NCI-H2171 (cell line): ENCODE measurements at regions not wholly inside any gene's neighbourhood (a gene's known extent, or its start where the extent isn't known, plus 50 kb on each side); places are given as distances from the start of the nearest gene placed in this dataset.

Experiments
- DNase-seq: peaks from one replicate; lab custom pipeline; 2025; lab: John Stamatoyannopoulos, UW

- no peak for DNase-seq
Measured at GRCh38 chr14:51546603-51547258, 105.0 kb upstream of the FRMD6 start.

GRCh38 chr14:51547260-51547659 is 104.5 kb upstream of the FRMD6 start:
- no peak for DNase-seq

DNA sequence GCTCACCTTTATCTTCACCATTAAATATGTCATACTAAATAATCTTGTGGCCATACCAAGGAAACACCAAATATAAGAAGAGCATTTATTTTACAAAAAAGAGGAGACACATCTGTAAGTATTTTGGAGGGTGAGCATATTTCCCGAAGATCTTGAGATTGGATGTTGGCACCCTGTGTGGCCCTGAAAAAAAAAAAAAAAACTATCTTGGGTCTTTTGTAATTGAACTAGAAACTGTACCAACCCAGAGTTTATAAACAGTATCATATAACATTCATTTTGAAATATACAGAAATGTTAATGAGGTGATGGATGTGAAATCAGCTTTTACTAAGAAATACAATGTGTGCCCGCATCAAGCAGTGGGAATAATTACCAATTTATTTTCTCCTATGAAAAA is 104.0 kb upstream of the FRMD6 start:
- DNase-seq, result no peak

GRCh38 chr14:51548187-51548586 is 103.5 kb upstream of the FRMD6 start:
- DNase-seq, result no peak

- DNase-seq, result no peak
Measured at GRCh38 chr14:51550636-51551035, 101.1 kb upstream of the FRMD6 start.

- DNase-seq, result no peak
Measured at GRCh38 chr14:51552275-51552674, 99.4 kb upstream of the FRMD6 start.

GRCh38 chr14:51552768-51553404 is 98.8 kb upstream of the FRMD6 start:
- peak; percentile 67 for DNase-seq

GRCh38 chr14:51554339-51554920 is 97.3 kb upstream of the FRMD6 start:
- DNase-seq, result no peak

DNA sequence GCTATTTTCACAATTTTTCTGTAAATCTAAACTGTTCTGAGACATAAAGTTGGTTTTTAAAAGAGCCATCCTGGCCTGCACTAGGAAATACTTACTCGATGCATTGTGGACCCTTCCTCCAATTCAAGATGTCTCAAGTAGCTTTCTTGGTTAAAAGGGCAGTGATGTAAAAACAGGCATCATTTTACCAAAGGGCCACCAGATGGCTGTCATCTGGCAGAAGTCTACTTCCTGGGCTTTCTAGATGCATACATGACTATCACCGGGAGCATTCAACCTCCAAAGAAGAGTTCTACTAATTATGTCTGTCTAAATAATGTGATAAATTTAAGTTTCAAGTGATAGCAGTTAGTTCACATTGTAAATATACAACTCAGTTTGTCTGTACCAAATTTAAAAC is 96.8 kb upstream of the FRMD6 start:
- DNase-seq, result peak; percentile 25

- DNase-seq, result no peak
Measured at GRCh38 chr14:51561141-51561540, 90.6 kb upstream of the FRMD6 start.

DNA sequence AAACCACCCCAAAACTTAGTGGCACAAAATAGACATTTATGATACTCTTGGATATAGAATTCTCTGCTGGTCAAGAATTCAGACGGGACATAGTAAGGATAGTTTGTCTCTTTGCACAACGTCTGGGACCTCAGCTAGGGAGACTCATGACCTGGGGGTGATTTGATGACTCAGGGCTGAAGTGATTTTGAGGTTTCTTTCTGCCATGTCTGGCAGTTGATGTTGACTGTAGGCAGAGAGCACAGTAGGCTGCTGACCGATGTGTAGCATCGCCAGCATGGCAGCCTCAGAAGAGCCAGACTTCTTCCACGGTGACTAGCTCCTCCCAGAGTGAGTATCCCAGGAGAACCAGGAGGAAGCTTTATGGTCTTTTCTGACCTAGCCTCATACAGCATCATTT is 88.9 kb upstream of the FRMD6 start:
- no peak for DNase-seq

DNA sequence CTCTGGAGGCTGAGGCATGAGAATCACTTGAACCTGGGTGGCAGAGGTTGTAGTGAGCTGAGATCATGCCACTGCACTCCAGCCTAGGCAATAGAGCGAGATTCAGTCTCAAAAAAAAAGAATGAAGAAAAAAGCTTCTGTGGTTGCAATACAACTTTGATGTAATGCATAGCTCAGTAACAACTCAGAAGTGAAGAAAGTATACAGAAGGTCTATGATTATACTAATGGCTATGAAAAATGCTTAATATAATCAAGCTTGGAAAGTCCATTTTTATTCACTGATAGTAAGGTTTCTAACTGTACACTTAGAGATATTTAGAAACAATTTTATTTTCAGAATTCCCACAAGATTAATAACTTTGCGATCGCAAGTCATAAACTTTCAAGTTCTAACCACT is 88.2 kb upstream of the FRMD6 start:
- no peak for DNase-seq

GRCh38 chr14:51564460-51564859 is 87.2 kb upstream of the FRMD6 start:
- no peak for DNase-seq

GRCh38 chr14:51564986-51565604 is 86.6 kb upstream of the FRMD6 start:
- DNase-seq, result no peak

- DNase-seq, result no peak
Measured at GRCh38 chr14:51566831-51567582, 84.7 kb upstream of the FRMD6 start.

- DNase-seq, result no peak
Measured at GRCh38 chr14:51568366-51568765, 83.3 kb upstream of the FRMD6 start.

GRCh38 chr14:51573607-51574006 is 78.1 kb upstream of the FRMD6 start:
- DNase-seq, result no peak

DNA sequence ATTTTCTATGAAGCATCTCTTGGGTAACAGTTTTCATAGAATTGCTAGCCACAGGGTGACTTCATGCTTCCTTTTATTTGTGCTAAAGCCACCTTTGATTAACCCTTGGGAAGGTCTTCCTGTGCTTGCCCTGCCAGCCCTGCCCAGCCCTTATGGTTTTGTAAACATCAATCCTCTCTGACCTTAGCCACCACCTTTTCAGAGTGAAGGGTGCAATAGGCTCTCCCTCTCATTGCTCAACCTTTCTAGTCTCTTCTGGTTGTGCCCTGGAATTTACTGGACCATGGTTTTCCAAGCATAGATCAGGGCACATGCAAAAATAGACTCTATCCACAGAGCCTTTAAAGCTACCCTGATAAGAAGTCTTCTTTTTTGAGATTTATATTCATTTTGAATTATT is 77.7 kb upstream of the FRMD6 start:
- DNase-seq, result no peak

DNA sequence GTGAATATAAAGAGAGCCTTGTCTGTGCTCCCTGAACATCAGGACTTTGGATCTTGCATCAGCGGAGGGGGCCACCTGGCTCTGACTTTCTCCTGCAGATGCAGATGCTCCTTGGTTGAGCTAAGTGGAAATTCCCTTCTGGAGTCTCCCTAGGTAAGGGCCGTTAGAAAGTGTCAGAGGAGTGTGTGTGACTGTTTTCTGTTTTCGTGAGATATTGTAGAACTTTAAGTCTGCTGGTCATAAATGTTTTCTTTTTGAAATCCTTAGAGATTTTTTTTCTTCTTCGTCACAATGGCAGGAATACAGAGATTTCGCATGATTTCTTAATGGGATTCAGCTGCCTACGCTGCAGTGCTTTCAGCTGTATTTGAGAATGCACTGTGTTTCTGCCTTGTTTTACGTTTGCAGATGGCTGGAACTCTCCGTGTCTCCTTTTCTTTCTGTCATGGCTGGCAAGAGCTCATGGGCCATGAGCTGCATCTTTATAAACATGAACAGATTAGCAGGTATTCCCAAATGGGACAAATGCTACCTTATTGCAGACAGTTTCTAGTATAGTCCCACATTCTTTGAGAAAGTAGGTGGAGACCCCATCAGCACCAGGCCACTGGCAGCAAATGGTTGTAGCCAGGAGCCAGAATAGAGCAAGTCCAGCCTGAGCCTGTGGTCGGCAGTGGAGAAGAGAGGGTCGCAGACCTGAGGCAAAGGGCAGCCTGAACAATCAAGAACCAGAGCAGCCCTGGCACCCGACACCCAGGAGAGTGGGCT is 76.2 kb upstream of the FRMD6 start:
- no peak for DNase-seq

DNA sequence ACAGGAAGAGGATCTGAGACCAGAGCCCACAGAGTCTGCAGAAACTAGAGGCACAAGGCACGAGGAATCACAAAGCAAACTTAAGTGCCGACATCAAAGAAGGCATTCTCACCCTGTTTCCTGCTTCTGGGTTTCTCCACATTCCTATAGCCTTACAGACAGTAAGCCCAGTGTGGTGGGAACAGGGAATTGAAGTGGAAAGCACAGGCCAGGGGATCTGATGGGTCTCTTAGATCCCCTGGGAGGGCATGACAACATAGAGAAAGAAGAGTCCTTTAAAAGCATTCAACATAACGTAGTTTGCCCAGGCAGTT is 75.6 kb upstream of the FRMD6 start:
- no peak for DNase-seq

- DNase-seq, result no peak
Measured at GRCh38 chr14:51576879-51577278, 74.8 kb upstream of the FRMD6 start.

GRCh38 chr14:51578853-51579252 is 72.9 kb upstream of the FRMD6 start:
- DNase-seq, result no peak
